H1 (cell line): ENCODE measurements at regions not wholly inside any gene's neighbourhood (a gene's known extent, or its start where the extent isn't known, plus 50 kb on each side); places are given as distances from the start of the nearest gene placed in this dataset.

ENCODE experiments used
- CTCF ChIA-PET: fragments of 300-600 bp; sonication (Branson Sonifier 250); formaldehyde crosslinking; loops from one replicate; lab custom pipeline; 2021; ENCODE audit not compliant: partially characterized antibody; lab: Charles Lee
- POLR2A ChIA-PET: fragments of 300-600 bp; sonication (Branson Sonifier 250); formaldehyde crosslinking; loops from one replicate; lab custom pipeline; 2021; ENCODE audit warnings: inconsistent platforms; ENCODE audit not compliant: partially characterized antibody; lab: Charles Lee
- DNase-seq, 2 experiments: peaks; one replicate each; pipeline versions ENCODE4 v3.0.0 to v3.0.0-alpha.2; 2010 to 2022; ENCODE audit warnings: low spot score in 2 of 2, low read depth in 1 of 2, mixed read lengths in 1 of 2
- FAIRE-seq: peaks from 2 replicates; lab custom pipeline; 2011; peaks lifted over from hg19 to GRCh38; lab: Jason Lieb, UNC
- H2AFZ ChIP-seq: 2 replicates; pipeline ENCODE4 v1.8.1; 2012; ENCODE audit warnings: low read length, inconsistent platforms
- H2AK5ac ChIP-seq: 2 replicates; pipeline ENCODE4 v1.6.1; 2013; ENCODE audit warnings: low read depth, low read length
- H2BK120ac ChIP-seq: replicated peaks from 2 replicates; pipeline ENCODE3; 2013; ENCODE audit warnings: low read depth, low read length, inconsistent platforms
- H2BK12ac ChIP-seq: 2 replicates; pipeline ENCODE4 v1.6.1; 2013; ENCODE audit warnings: low read depth, low read length
- H2BK15ac ChIP-seq: 2 replicates; pipeline ENCODE4 v1.6.1; 2013; ENCODE audit warnings: low read length
- H2BK20ac ChIP-seq: 2 replicates; pipeline ENCODE4 v1.6.1; 2013; ENCODE audit warnings: low read length
- H2BK5ac ChIP-seq: 2 replicates; pipeline ENCODE4 v1.6.1; 2013; ENCODE audit warnings: low read depth, low read length
- H3K14ac ChIP-seq: 2 replicates; pipeline ENCODE4 v1.6.1; 2013; ENCODE audit warnings: inconsistent platforms; ENCODE audit not compliant: insufficient read length
- H3K18ac ChIP-seq: 2 replicates; pipeline ENCODE4 v1.6.1; 2013; ENCODE audit warnings: low read length; ENCODE audit errors: extremely low read depth
- H3K23ac ChIP-seq: 2 replicates; pipeline ENCODE4 v1.6.1; 2013; ENCODE audit warnings: inconsistent platforms; ENCODE audit not compliant: insufficient read length
- H3K23me2 ChIP-seq: 2 replicates; pipeline ENCODE4 v1.6.1; 2013; ENCODE audit warnings: low read depth, low read length
- H3K27ac ChIP-seq: 2 replicates; pipeline ENCODE4 v1.6.1; 2011; ENCODE audit warnings: low read depth, low read length, inconsistent platforms
- H3K27me3 ChIP-seq, 4 experiments: replicated peaks in 1 of 4; 1 replicate in 1 of 4; 2 replicates in 3 of 4; pipeline versions ENCODE4 v1.6.1 to v1.8.1; 2011 to 2013; ENCODE audit warnings: low read length in 3 of 4, mild to moderate bottlenecking in 3 of 4, inconsistent platforms in 2 of 4, mixed read lengths in 2 of 4, moderate library complexity in 1 of 4; ENCODE audit not compliant: control insufficient read depth in 3 of 4, insufficient read depth in 3 of 4; ENCODE audit errors: extremely low read depth in 1 of 4
- H3K36me3 ChIP-seq, 4 experiments: 2 replicates each; pipeline versions ENCODE4 v1.6.1 to v1.8.1; 2011 to 2013; ENCODE audit warnings: mild to moderate bottlenecking in 4 of 4, low read length in 3 of 4, moderate library complexity in 2 of 4, control low read depth in 1 of 4, inconsistent platforms in 1 of 4; ENCODE audit not compliant: insufficient read depth in 4 of 4, control insufficient read depth in 2 of 4
- H3K4ac ChIP-seq: replicated peaks from 2 replicates; pipeline ENCODE3; 2013; ENCODE audit warnings: low read length, low read depth, mixed read lengths, inconsistent platforms; ENCODE audit not compliant: insufficient read length
- H3K4me1 ChIP-seq, 4 experiments: replicated peaks in 1 of 4; 1 replicate in 1 of 4; 2 replicates in 3 of 4; pipeline versions ENCODE4 v1.6.1 to v1.8.1; 2011 to 2013; ENCODE audit warnings: low read length in 3 of 4, inconsistent platforms in 2 of 4, mixed read lengths in 1 of 4; ENCODE audit not compliant: insufficient read depth in 4 of 4, control insufficient read depth in 3 of 4
- H3K4me2 ChIP-seq, 2 experiments: 2 replicates each; pipeline versions ENCODE4 v1.6.1 to v1.8.1; 2011 to 2013; ENCODE audit warnings: low read depth in 2 of 2, low read length in 2 of 2, control low read depth in 1 of 2, inconsistent platforms in 1 of 2, mild to moderate bottlenecking in 1 of 2; ENCODE audit not compliant: insufficient read depth in 1 of 2
- H3K4me3 ChIP-seq, 4 experiments: fragments of 200-600, 300-600 bp in 1 of 4; sonication (generic), shearing (Covaris generic), sonication (Bioruptor Twin) in 1 of 4; 2 replicates each; pipeline versions ENCODE4 v1.5.1 to v1.8.1; 2011 to 2016; ENCODE audit warnings: low read length in 4 of 4, low read depth in 3 of 4, control low read depth in 2 of 4, inconsistent platforms in 2 of 4, mild to moderate bottlenecking in 2 of 4, mixed read lengths in 1 of 4, moderate library complexity in 1 of 4; ENCODE audit not compliant: insufficient read depth in 2 of 4; ENCODE audit errors: extremely low read depth in 1 of 4
- H3K56ac ChIP-seq: replicated peaks from 2 replicates; pipeline ENCODE3; 2013; ENCODE audit warnings: low read depth, mild to moderate bottlenecking, mixed read lengths, low read length, inconsistent platforms; ENCODE audit not compliant: insufficient read length
- H3K79me1 ChIP-seq: 2 replicates; pipeline ENCODE4 v1.6.1; 2013; ENCODE audit warnings: low read depth, low read length, control low read depth
- H3K79me2 ChIP-seq, 2 experiments: 2 replicates each; pipeline versions ENCODE4 v1.6.1 to v1.8.1; 2012 to 2013; ENCODE audit warnings: low read length in 2 of 2, mild to moderate bottlenecking in 2 of 2, inconsistent platforms in 1 of 2; ENCODE audit not compliant: insufficient read depth in 2 of 2, control insufficient read depth in 1 of 2
- H3K9ac ChIP-seq, 4 experiments: replicated peaks in 1 of 4; 1 replicate in 1 of 4; 2 replicates in 3 of 4; pipeline versions ENCODE4 v1.6.1 to v1.8.1; 2011 to 2013; ENCODE audit warnings: low read depth in 3 of 4, low read length in 3 of 4, control low read depth in 2 of 4, mild to moderate bottlenecking in 2 of 4, moderate library complexity in 2 of 4, inconsistent platforms in 1 of 4; ENCODE audit errors: extremely low read depth in 1 of 4
- H3K9me3 ChIP-seq, 2 experiments: 2 replicates each; pipeline versions ENCODE4 v1.6.1 to v1.8.1; 2012 to 2013; ENCODE audit warnings: mild to moderate bottlenecking in 2 of 2, moderate library complexity in 2 of 2, control low read depth in 1 of 2, inconsistent platforms in 1 of 2, low read depth in 1 of 2, low read length in 1 of 2, mixed read lengths in 1 of 2; ENCODE audit not compliant: insufficient read depth in 2 of 2
- H4K20me1 ChIP-seq, 2 experiments: replicated peaks in 1 of 2; 2 replicates each; pipeline versions ENCODE3 to v1.8.1; 2011 to 2013; ENCODE audit warnings: inconsistent platforms in 2 of 2, low read length in 2 of 2, mild to moderate bottlenecking in 1 of 2; ENCODE audit not compliant: insufficient read depth in 2 of 2, control insufficient read depth in 1 of 2
- H4K5ac ChIP-seq: 2 replicates; pipeline ENCODE4 v1.6.1; 2013; ENCODE audit warnings: low read length, low read depth, mixed read lengths, inconsistent platforms; ENCODE audit not compliant: insufficient read length
- H4K8ac ChIP-seq: 2 replicates; pipeline ENCODE4 v1.8.0; 2013; ENCODE audit warnings: mild to moderate bottlenecking, moderate library complexity, low read length, inconsistent platforms; ENCODE audit not compliant: insufficient read depth; ENCODE audit errors: extremely low read depth
- H4K91ac ChIP-seq: replicated peaks from 2 replicates; pipeline ENCODE3; 2013; ENCODE audit warnings: low read length, mixed read lengths, inconsistent platforms; ENCODE audit not compliant: insufficient read length
- KDM5A ChIP-seq: fragments of 200-600 bp; IDR thresholded peaks from 2 replicates; pipeline ENCODE4 v1.7.1; 2012; ENCODE audit warnings: mild to moderate bottlenecking, low read length, inconsistent platforms, mixed read lengths
- POU5F1 ChIP-seq: IDR thresholded peaks from 2 replicates; pipeline ENCODE4 v1.6.1; 2011; ENCODE audit warnings: low read depth, mild to moderate bottlenecking, low read length, moderate library complexity
- WGBS, 2 experiments: shearing (Covaris generic) in 1 of 2; methylation state at CpG; one replicate each; pipeline versions ENCODE4 v1.1.6 to v1.1.7; 2013 to 2015; ENCODE audit warnings: low lambda C conversion rate in 2 of 2, mixed read lengths in 2 of 2, inconsistent platforms in 1 of 2, low coverage in 1 of 2, missing lambda C conversion rate in 1 of 2; ENCODE audit not compliant: insufficient replicate concordance in 2 of 2, insufficient coverage in 1 of 2, insufficient read length in 1 of 2; ENCODE audit errors: extremely low coverage in 1 of 2, missing lambda C conversion rate in 1 of 2; 5-methylcytosine and 5-hydroxymethylcytosine counted together

GRCh38 chr2:220348206-220348605 is 720.8 kb downstream of the SLC4A3 start:
- Histone ChIP-seq H3K27me3 (no peaks in the 10 kb centered on the region), H2BK15ac (no peak overlapping the region), H3K9ac (no peak overlapping the region), H3K4me3 (no peak overlapping the region), H4K8ac (no peak overlapping the region), H3K56ac (no peak overlapping the region), H2BK120ac (no peak overlapping the region), H4K20me1 (no peaks in the 10 kb centered on the region), H3K23ac (no peak overlapping the region), H4K91ac (no peak overlapping the region), H2BK12ac (no peak overlapping the region), H3K14ac (no peak overlapping the region), H3K4ac (no peak overlapping the region), H2BK5ac (no peak overlapping the region), H3K36me3 (no peaks in the 10 kb centered on the region), H3K23me2 (no peaks in the 10 kb centered on the region), H3K4me1 (no peaks in the 10 kb centered on the region), H4K5ac (no peak overlapping the region), H3K4me2 (no peak overlapping the region), H3K79me2 (no peaks in the 10 kb centered on the region), H3K18ac (no peak overlapping the region), H2BK20ac (no peak overlapping the region), H3K79me1 (no peaks in the 10 kb centered on the region), H3K27ac (no peak overlapping the region), H3K9me3 (no peaks in the 10 kb centered on the region), H2AK5ac (no peak overlapping the region), H2AFZ (no peak overlapping the region)
- POLR2A ChIA-PET: no interaction called here
- FAIRE-seq: no peak
- CTCF ChIA-PET: interaction anchor here (0.7 kb wide), 1 partner anchor 1123 kb away, joined by 4 read pairs; no protein-coding TSS in a partner anchor
- 90% methylated on average over 2 of the region's 2 CpGs; no CpG with 5 or more reads in 1 of the 2 experiments for WGBS, 2 experiments
- TF ChIP-seq KDM5A (no peak), POU5F1 (no peak)
- no peak for DNase-seq
